ENCODE measurements at regions not wholly inside any gene's neighbourhood (a gene's known extent, or its start where the extent isn't known, plus 50 kb on each side); places are given as distances from the start of the nearest gene placed in this dataset.

DNA sequence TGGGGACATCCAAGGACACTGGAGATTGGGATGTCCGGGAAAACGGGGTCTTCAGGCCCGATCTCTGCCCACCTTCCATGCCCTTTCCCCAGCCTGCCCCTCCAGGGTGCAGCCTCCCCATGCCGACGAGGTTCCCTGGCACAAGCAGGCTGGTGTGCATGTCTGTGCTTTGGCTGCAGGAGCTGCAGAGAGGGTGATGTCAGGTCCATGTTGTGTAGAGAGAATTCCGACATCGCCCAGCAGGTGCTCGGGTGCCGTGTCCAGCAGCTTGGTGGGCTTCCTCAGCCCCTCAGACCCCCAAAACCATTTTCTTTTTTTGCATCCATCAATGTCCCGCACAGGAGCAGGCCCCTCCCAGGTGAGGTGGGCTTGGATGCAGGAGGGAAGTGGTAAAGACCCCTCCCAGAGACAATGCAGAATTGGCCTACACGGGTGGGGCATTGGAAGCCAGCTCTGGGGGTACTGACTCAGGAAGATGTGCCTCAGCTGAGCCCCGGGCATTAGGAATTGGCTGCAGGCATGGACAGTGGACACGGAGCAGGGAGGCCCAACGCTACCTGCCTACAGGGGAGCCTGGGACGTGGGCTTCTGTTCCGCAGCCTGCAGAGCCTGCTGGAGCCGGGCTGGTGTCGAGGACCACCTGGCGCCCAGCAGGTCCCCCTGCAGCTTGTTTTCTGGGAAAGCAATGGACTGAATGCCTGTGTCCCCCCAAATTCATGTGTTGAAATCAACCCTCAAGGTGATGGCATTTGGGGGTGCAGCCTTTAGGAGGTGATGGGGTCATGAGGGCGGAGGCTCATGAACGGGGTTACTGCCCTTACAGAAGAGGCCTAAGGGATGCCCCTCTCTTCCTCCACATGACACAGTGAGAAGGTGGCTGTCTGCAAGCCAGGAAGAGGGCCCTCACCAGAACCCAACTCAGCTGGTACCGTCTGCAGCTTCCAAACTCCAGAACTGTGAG lies 97.5 kb downstream of the METRNL start:
- H3K9me3 ChIP-seq (ENCODE audit: insufficient read depth in 2 of 2, low read depth in 1 of 2, low read length in 1 of 2), result peaks cover 39 to 85% of the 10 kb centered on the region in 2 experiments
- H2BK12ac ChIP-seq (ENCODE audit: low read depth, low read length), result no peak overlapping the region
- no peaks in the 10 kb centered on the region for H4K20me1 ChIP-seq (replicated peaks in 1 of 2; ENCODE audit: control insufficient read depth in 1 of 2, insufficient read depth in 2 of 2, low read length in 2 of 2)
- no peak for FAIRE-seq
- H2AK5ac ChIP-seq (ENCODE audit: low read depth, low read length), result no peak overlapping the region
- peak in 1 of 2 experiments; percentile 26 for DNase-seq (ENCODE audit: low read depth in 1 of 2, low spot score in 2 of 2)
- H2AFZ ChIP-seq (ENCODE audit: low read length), result no peak overlapping the region
- no peak overlapping the region for H4K5ac ChIP-seq (ENCODE audit: insufficient read length, low read depth, low read length)
- no peak overlapping the region for H3K9ac ChIP-seq (replicated peaks in 1 of 4; ENCODE audit: extremely low read depth in 1 of 4, low read depth in 3 of 4, low read length in 3 of 4)
- no peaks in the 10 kb centered on the region for H3K79me2 ChIP-seq (ENCODE audit: control insufficient read depth in 1 of 2, insufficient read depth in 2 of 2, low read length in 2 of 2)
- H4K8ac ChIP-seq (ENCODE audit: extremely low read depth, insufficient read depth, low read length), result no peak overlapping the region
- no peak overlapping the region for H3K23ac ChIP-seq (ENCODE audit: insufficient read length)
- POLR2A ChIA-PET (ENCODE audit: partially characterized antibody), result no interaction called here
- no peak overlapping the region for H3K18ac ChIP-seq (ENCODE audit: extremely low read depth, low read length)
- H3K27me3 ChIP-seq (replicated peaks in 1 of 4; ENCODE audit: control insufficient read depth in 3 of 4, extremely low read depth in 1 of 4, insufficient read depth in 3 of 4, low read length in 3 of 4), result no peaks in the 10 kb centered on the region
- no peak overlapping the region for H2BK120ac ChIP-seq (replicated peaks; ENCODE audit: low read depth, low read length)
- no peak overlapping the region for H3K27ac ChIP-seq (ENCODE audit: low read depth, low read length)
- no peaks in the 10 kb centered on the region for H3K79me1 ChIP-seq (ENCODE audit: low read depth, low read length)
- no peak overlapping the region for H2BK5ac ChIP-seq (ENCODE audit: low read depth, low read length)
- 92% methylated on average over 20 of the region's 22 CpGs; no CpG with 5 or more reads in 1 of the 2 experiments for WGBS, 2 experiments (ENCODE audit: extremely low coverage in 1 of 2, insufficient coverage in 1 of 2, insufficient read length in 1 of 2, insufficient replicate concordance in 2 of 2, low coverage in 1 of 2, low lambda C conversion rate in 2 of 2, missing lambda C conversion rate in 1 of 2)
- H4K91ac ChIP-seq (replicated peaks; ENCODE audit: insufficient read length, low read length), result no peak overlapping the region
- H2BK20ac ChIP-seq (ENCODE audit: low read length), result no peak overlapping the region
- CTCF ChIA-PET (ENCODE audit: partially characterized antibody), result interaction anchor here (0.9 kb wide), 1 partner anchor 395 kb away, joined by 4 read pairs; no protein-coding TSS in a partner anchor
- H3K23me2 ChIP-seq (ENCODE audit: low read depth, low read length), result no peaks in the 10 kb centered on the region
- no peak overlapping the region for H3K56ac ChIP-seq (replicated peaks; ENCODE audit: insufficient read length, low read depth, low read length)
- no peaks in the 10 kb centered on the region for H3K4me1 ChIP-seq (replicated peaks in 1 of 4; ENCODE audit: control insufficient read depth in 3 of 4, insufficient read depth in 4 of 4, low read length in 3 of 4)
- H3K14ac ChIP-seq (ENCODE audit: insufficient read length), result no peak overlapping the region
- no peak overlapping the region for H3K4me3 ChIP-seq (ENCODE audit: extremely low read depth in 1 of 4, insufficient read depth in 2 of 4, low read depth in 3 of 4, low read length in 4 of 4)
- H2BK15ac ChIP-seq (ENCODE audit: low read length), result no peak overlapping the region
- no peak overlapping the region for H3K4ac ChIP-seq (replicated peaks; ENCODE audit: insufficient read length, low read depth, low read length)
- H3K36me3 ChIP-seq (ENCODE audit: control insufficient read depth in 2 of 4, insufficient read depth in 4 of 4, low read length in 3 of 4), result no peaks in the 10 kb centered on the region
- no peak overlapping the region for H3K4me2 ChIP-seq (ENCODE audit: insufficient read depth in 1 of 2, low read depth in 2 of 2, low read length in 2 of 2)
- TF ChIP-seq BRCA1 (IDR thresholded peaks at IDR 0.05; ENCODE audit: low read depth, low read length) (no peak), SP2 (IDR thresholded peaks at IDR 0.05; ENCODE audit: low read length) (no peak), KDM5A (IDR thresholded peaks at IDR 0.05; ENCODE audit: low read length) (no peak)
- TF ChIP-seq, protein P1, sequence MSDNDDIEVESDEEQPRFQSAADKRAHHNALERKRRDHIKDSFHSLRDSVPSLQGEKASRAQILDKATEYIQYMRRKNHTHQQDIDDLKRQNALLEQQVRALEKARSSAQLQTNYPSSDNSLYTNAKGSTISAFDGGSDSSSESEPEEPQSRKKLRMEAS (IDR thresholded peaks at IDR 0.05), result no peak
- TF ChIP-seq, protein P2, sequence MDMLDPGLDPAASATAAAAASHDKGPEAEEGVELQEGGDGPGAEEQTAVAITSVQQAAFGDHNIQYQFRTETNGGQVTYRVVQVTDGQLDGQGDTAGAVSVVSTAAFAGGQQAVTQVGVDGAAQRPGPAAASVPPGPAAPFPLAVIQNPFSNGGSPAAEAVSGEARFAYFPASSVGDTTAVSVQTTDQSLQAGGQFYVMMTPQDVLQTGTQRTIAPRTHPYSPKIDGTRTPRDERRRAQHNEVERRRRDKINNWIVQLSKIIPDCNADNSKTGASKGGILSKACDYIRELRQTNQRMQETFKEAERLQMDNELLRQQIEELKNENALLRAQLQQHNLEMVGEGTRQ (IDR thresholded peaks at IDR 0.05; ENCODE audit: low read length), result no peak
